Liver (tissue), 8 donors: ENCODE measurements at regions not wholly inside any gene's neighbourhood (a gene's known extent, or its start where the extent isn't known, plus 50 kb on each side); places are given as distances from the start of the nearest gene placed in this dataset.

Source experiments
- DNase-seq: peaks from one replicate; pipeline ENCODE4 v3.0.0-alpha.2; 2017; ENCODE audit warnings: low spot score
- H3K27ac ChIP-seq, 2 donors: one replicate each; pipeline ENCODE4 v1.7.0; 2013; ENCODE audit warnings: inconsistent platforms in 2 of 2, low read length in 2 of 2, control low read depth in 1 of 2, low read depth in 1 of 2, mild to moderate bottlenecking in 1 of 2
- H3K27me3 ChIP-seq, 4 donors: one replicate each; pipeline versions ENCODE4 v1.6.1 to v1.7.0; 2013; ENCODE audit warnings: low read length in 3 of 4, inconsistent platforms in 1 of 4, mild to moderate bottlenecking in 1 of 4, moderate library complexity in 1 of 4; ENCODE audit not compliant: control insufficient read depth in 4 of 4, insufficient read depth in 4 of 4
- H3K36me3 ChIP-seq, 4 donors: one replicate each; pipeline versions ENCODE4 v1.6.1 to v1.7.0; 2013; ENCODE audit warnings: low read length in 3 of 4, mild to moderate bottlenecking in 3 of 4, low read depth in 1 of 4, moderate library complexity in 1 of 4; ENCODE audit not compliant: control insufficient read depth in 4 of 4, insufficient read depth in 3 of 4
- H3K4me1 ChIP-seq, 4 donors: one replicate each; pipeline versions ENCODE4 v1.6.1 to v1.7.0; 2013; ENCODE audit warnings: low read length in 3 of 4, mild to moderate bottlenecking in 3 of 4, moderate library complexity in 1 of 4; ENCODE audit not compliant: control insufficient read depth in 4 of 4, insufficient read depth in 4 of 4
- H3K4me3 ChIP-seq, 3 donors: one replicate each; pipeline versions ENCODE4 v1.6.1 to v1.7.0; 2013; ENCODE audit warnings: low read length in 3 of 3, control low read depth in 1 of 3, low read depth in 1 of 3, mild to moderate bottlenecking in 1 of 3
- H3K9ac ChIP-seq, 2 donors: one replicate each; pipeline ENCODE4 v1.7.0; 2013; ENCODE audit warnings: low read length in 2 of 2, mild to moderate bottlenecking in 2 of 2, moderate library complexity in 2 of 2, control low read depth in 1 of 2, low read depth in 1 of 2
- H3K9me3 ChIP-seq, 4 donors: one replicate each; pipeline versions ENCODE4 v1.6.1 to v1.7.0; 2013; ENCODE audit warnings: low read length in 3 of 4; ENCODE audit not compliant: control insufficient read depth in 4 of 4
- ATF3 ChIP-seq: IDR thresholded peaks from 2 replicates; pipeline ENCODE4 v1.6.1; 2016; ENCODE audit warnings: antibody characterized with exemption
- CTCF ChIP-seq: fragments of 150-350 bp; IDR thresholded peaks from 2 replicates; pipeline ENCODE4 v1.5.1; 2017; ENCODE audit warnings: improper control_type of control experiment, low read depth, low read length; ENCODE audit not compliant: missing input control
- EGR1 ChIP-seq, 2 donors: IDR thresholded peaks; 2 replicates each; pipeline ENCODE4 v1.6.1; 2016 to 2018; ENCODE audit warnings: antibody characterized with exemption in 2 of 2, low read depth in 2 of 2
- FOXA1 ChIP-seq: IDR thresholded peaks from 2 replicates; pipeline ENCODE4 v1.6.1; 2016; ENCODE audit warnings: antibody characterized with exemption
- FOXA2 ChIP-seq: IDR thresholded peaks from 2 replicates; pipeline ENCODE4 v1.6.1; 2016; ENCODE audit warnings: antibody characterized with exemption
- GABPA ChIP-seq, 2 donors: IDR thresholded peaks in 1 of 2; conservative IDR thresholded peaks in 1 of 2; 2 replicates each; pipeline ENCODE4 v1.6.1; 2016; ENCODE audit warnings: antibody characterized with exemption in 2 of 2, mild to moderate bottlenecking in 1 of 2, moderate library complexity in 1 of 2
- HNF4G ChIP-seq: IDR thresholded peaks from 2 replicates; pipeline ENCODE4 v1.6.1; 2016; ENCODE audit warnings: antibody characterized with exemption
- JUND ChIP-seq, 2 donors: IDR thresholded peaks; 2 replicates each; pipeline ENCODE4 v1.6.1; 2016; ENCODE audit warnings: antibody characterized with exemption in 2 of 2
- MAX ChIP-seq: IDR thresholded peaks from 2 replicates; pipeline ENCODE4 v1.6.1; 2016; ENCODE audit warnings: antibody characterized with exemption
- NR2F2 ChIP-seq: IDR thresholded peaks from 2 replicates; pipeline ENCODE4 v1.6.1; 2016; ENCODE audit warnings: antibody characterized with exemption
- RAD21 ChIP-seq, 2 donors: IDR thresholded peaks; 2 replicates each; pipeline ENCODE4 v1.6.1; 2016; ENCODE audit warnings: antibody characterized with exemption in 2 of 2, mild to moderate bottlenecking in 2 of 2
- REST ChIP-seq: IDR thresholded peaks from 2 replicates; pipeline ENCODE4 v1.6.1; 2016; ENCODE audit warnings: antibody characterized with exemption, mild to moderate bottlenecking
- RXRA ChIP-seq, 2 donors: IDR thresholded peaks; 2 replicates each; pipeline ENCODE4 v1.6.1; 2017 to 2018; ENCODE audit warnings: antibody characterized with exemption in 2 of 2, mild to moderate bottlenecking in 1 of 2
- SP1 ChIP-seq: IDR thresholded peaks from 2 replicates; pipeline ENCODE4 v1.6.1; 2018; ENCODE audit warnings: antibody characterized with exemption, mild to moderate bottlenecking
- TAF1 ChIP-seq: conservative IDR thresholded peaks from 2 replicates; pipeline ENCODE4 v1.6.1; 2016; ENCODE audit warnings: antibody characterized with exemption, mild to moderate bottlenecking
- ZBTB33 ChIP-seq: IDR thresholded peaks from 2 replicates; pipeline ENCODE4 v1.6.1; 2016; ENCODE audit warnings: antibody characterized with exemption
- WGBS: extraction: QIAGEN DNeasy Blood & Tissue Kit; methylation state at CpG from one replicate; pipeline ENCODE4 v1.1.7; 2013; 5-methylcytosine and 5-hydroxymethylcytosine counted together
- donor health status: healthy.
- donor health status: healthy.
- donor health status: healthy.
- donor health status: healthy.
- donor health status: healthy.

- DNase-seq, result no peak
- Histone ChIP-seq H3K36me3 (no peaks in the 10 kb centered on the region), H3K27ac (no peak overlapping the region), H3K9ac (no peak overlapping the region), H3K27me3 (peaks cover 0 to 4% (median 0%) of the 10 kb centered on the region in 4 donors), H3K9me3 (no peaks in the 10 kb centered on the region), H3K4me1 (no peaks in the 10 kb centered on the region), H3K4me3 (no peak overlapping the region)
- WGBS, result 92% methylated on average over 2 of the region's 2 CpGs
- TF ChIP-seq ATF3, result no peak
- no peak for TF ChIP-seq TAF1
- TF ChIP-seq RXRA (IDR thresholded peaks at IDR 0.05), result no peak
- TF ChIP-seq EGR1 (IDR thresholded peaks at IDR 0.05; ENCODE audit: low read depth in 2 of 2), result no peak
- no peak for TF ChIP-seq REST
- TF ChIP-seq SP1, result no peak
- no peak for TF ChIP-seq FOXA2
- no peak for TF ChIP-seq NR2F2
- no peak for TF ChIP-seq GABPA (IDR thresholded peaks at IDR 0.05 in 1 of 2, conservative IDR thresholded peaks at IDR 0.05 in 1 of 2)
- no peak for TF ChIP-seq HNF4G
- no peak for TF ChIP-seq CTCF
- TF ChIP-seq FOXA1, result no peak
- no peak for TF ChIP-seq RAD21 (IDR thresholded peaks at IDR 0.05)
- TF ChIP-seq JUND (IDR thresholded peaks at IDR 0.05), result no peak
- no peak for TF ChIP-seq MAX
Measured at GRCh38 chr5:37931541-37931940, 91.7 kb upstream of the GDNF start.

- 96% methylated on average over 2 of the region's 2 CpGs for whole genome bisulfite sequencing
- no peak for DNase-seq
- H3K36me3 ChIP-seq, result no peaks in the 10 kb centered on the region
Measured at GRCh38 chr5:37930350-37930749, 90.5 kb upstream of the GDNF start.

More at GRCh38 chr5:37930350-37930749, 90.5 kb upstream of the GDNF start:
- no peak overlapping the region for H3K4me3 ChIP-seq
- no peaks in the 10 kb centered on the region for H3K4me1 ChIP-seq
- H3K27ac ChIP-seq, result no peak overlapping the region
- no peaks in the 10 kb centered on the region for H3K9me3 ChIP-seq
- H3K9ac ChIP-seq, result no peak overlapping the region
- peaks cover 0 to 4% (median 0%) of the 10 kb centered on the region in 4 donors for H3K27me3 ChIP-seq
- TF ChIP-seq ZBTB33 (no peak), SP1 (no peak), EGR1 (IDR thresholded peaks at IDR 0.05; ENCODE audit: low read depth in 2 of 2) (no peak), CTCF (no peak), HNF4G (no peak), JUND (IDR thresholded peaks at IDR 0.05) (no peak), REST (no peak)
